HUES6 (cell line): ENCODE measurements at regions not wholly inside any gene's neighbourhood (a gene's known extent, or its start where the extent isn't known, plus 50 kb on each side); places are given as distances from the start of the nearest gene placed in this dataset.

ENCODE experiments used
- H3K27ac ChIP-seq: 2 replicates; pipeline ENCODE4 v1.7.0; 2013; ENCODE audit warnings: low read depth, mild to moderate bottlenecking, low read length, inconsistent platforms
- H3K27me3 ChIP-seq: 2 replicates; pipeline ENCODE4 v1.6.1; 2013; ENCODE audit warnings: low read length; ENCODE audit not compliant: control insufficient read depth, insufficient read depth
- H3K36me3 ChIP-seq: 2 replicates; pipeline ENCODE4 v1.6.1; 2013; ENCODE audit warnings: low read length; ENCODE audit not compliant: control insufficient read depth, insufficient read depth
- H3K4me1 ChIP-seq: 2 replicates; pipeline ENCODE4 v1.6.1; 2013; ENCODE audit warnings: low read length; ENCODE audit not compliant: control insufficient read depth, insufficient read depth
- H3K4me3 ChIP-seq: 2 replicates; pipeline ENCODE4 v1.5.1; 2013; ENCODE audit warnings: low read depth, low read length
- H3K9ac ChIP-seq: one replicate; pipeline ENCODE4 v1.6.1; 2013; ENCODE audit warnings: mild to moderate bottlenecking, low read length
- H3K9me3 ChIP-seq: 2 replicates; pipeline ENCODE4 v1.6.1; 2013; ENCODE audit warnings: low read depth, low read length; ENCODE audit not compliant: control insufficient read depth, insufficient read depth

DNA sequence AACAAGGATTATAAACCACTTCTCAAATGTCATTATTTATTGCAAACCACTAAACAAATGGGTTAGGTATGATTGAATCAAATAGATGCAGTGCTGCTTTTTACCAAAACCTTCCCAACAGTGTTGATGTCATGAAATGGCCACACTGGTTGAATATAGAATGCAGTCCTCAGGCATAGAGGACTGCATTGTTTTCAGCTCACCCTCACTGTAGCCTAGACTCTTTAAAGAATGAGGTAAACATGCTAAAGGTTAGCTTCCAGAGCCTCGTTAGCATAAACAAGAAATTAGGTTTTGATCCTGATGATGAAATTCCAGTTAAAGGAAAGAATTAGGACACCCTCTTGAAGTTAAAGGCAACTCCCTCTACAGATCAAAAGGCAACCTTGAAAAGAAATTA lies 224.3 kb downstream of the ALDH8A1 start:
- Histone ChIP-seq H3K4me1 (peaks cover 3% of the 10 kb centered on the region; the same call in 1 of the 2 replicates), H3K27ac (no peak overlapping the region), H3K9me3 (no peaks in the 10 kb centered on the region), H3K4me3 (no peak overlapping the region), H3K36me3 (no peaks in the 10 kb centered on the region), H3K27me3 (no peaks in the 10 kb centered on the region), H3K9ac (no peak overlapping the region)

DNA sequence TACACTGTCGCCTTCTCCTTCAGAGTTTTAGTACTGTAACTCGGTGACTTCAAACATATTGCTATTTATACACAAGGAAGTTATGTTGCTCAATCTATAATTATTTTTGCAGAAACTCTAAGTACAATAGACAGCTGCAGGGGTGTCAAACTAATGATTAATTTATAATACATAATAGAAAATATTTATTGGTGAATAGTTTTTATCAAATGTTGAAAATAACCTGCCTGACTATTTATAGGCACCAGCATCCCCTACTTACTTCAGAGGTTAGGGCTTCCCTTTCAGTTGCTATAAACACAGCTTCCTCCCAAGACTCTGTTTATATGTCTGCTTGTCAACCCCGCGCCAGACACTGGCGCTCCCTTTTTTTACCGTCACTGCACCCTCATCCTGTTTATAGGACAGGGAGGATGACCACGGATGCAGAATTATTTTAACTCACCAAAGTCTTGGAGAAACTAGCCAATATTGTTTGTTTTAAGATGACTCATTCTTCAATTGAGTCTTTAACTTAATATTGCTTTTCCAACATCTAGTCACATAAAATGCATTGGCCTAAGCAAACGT lies 225.0 kb downstream of the ALDH8A1 start:
- Histone ChIP-seq H3K27me3 (no peaks in the 10 kb centered on the region), H3K36me3 (no peaks in the 10 kb centered on the region), H3K4me3 (no peak overlapping the region), H3K9ac (no peak overlapping the region), H3K4me1 (peaks cover 2% of the 10 kb centered on the region; the same call in 1 of the 2 replicates), H3K9me3 (no peaks in the 10 kb centered on the region), H3K27ac (no peak overlapping the region)

DNA sequence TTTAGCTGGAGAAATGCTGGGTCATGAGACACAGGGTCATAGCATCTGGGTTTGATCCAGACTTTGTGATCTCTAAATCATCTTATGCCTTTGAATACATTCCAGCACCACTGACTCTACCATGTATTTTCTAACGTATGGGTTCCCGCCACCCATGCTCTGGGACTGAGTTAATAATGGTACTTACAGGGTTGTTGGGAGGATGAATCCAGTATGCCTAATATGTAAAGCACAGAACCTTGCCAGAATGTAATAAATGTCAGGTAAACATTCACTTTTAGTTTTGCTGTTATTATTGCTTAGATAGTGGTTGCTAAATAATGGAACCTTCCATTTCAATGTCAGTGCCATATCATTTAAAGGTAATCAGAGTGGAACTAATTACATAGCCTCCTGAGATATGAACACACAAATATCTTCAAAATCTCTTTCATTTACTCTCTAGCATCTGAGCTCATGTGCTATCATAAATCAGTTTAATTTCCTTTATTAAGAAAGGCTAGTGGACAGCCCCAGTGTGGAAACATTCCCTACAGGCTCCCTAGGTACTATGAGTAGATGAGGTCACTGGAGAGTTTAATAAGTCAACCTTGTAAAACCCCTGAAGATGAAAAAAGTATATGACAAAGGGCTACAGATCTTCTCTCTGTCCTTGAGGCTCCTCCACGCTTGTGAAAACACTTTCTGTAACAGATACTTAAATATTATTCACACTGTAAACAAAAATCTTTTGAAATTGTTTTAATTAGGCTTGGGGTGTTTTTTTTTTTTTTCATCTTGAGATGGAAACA lies 226.6 kb downstream of the ALDH8A1 start:
- H3K4me1 ChIP-seq: no peaks in the 10 kb centered on the region
- H3K27ac ChIP-seq: no peak overlapping the region
- no peaks in the 10 kb centered on the region for H3K36me3 ChIP-seq
- no peaks in the 10 kb centered on the region for H3K27me3 ChIP-seq
- no peak overlapping the region for H3K9ac ChIP-seq
- H3K9me3 ChIP-seq: no peaks in the 10 kb centered on the region
- no peak overlapping the region for H3K4me3 ChIP-seq

DNA sequence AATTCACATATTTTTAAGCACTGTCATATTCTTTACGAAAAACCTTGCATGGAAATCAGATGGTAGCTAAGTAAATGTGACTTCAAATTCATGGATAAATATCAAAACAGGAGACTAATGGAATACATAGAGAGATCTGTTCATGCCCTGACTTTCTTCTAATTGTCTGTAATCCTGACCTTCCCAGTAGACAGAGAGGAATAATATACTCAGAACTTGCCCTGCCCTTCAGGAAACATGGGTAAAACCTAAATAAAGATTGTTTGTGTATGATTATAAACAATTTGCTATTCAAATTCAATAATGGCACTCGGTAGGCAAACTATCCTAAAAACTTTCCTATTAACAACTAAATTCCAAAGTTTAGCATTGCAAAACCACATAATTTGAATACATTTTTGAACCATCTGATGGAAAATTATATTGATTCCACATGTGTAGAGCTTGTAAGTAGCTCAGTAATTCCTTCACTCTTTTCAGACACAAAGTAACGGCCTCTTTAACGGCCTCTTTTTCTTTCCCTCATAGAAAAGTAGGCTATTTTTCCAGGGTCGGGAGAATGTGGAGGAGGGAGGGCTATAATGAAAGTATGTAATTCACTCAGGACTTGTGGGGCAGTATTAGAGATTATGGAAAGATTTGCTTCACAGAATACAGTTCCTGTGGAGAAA lies 227.6 kb downstream of the ALDH8A1 start:
- H3K4me1 ChIP-seq: no peaks in the 10 kb centered on the region

DNA sequence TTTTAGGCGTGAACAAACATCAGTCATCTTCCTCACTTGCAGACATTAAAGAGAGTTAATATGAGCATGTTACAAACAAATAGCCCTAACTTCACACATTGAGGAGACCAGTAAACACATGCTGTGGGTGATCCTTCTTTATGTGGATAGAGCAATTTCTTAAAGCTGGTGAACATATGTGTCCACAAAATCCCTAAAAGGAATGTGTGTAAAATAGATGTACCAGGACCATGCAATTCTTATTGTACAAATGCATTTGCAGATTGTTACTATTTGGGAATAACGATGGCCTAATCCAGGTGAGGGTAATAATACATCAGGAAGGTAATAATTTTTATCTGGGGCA lies 228.9 kb downstream of the ALDH8A1 start:
- Histone ChIP-seq H3K4me3 (no peak overlapping the region), H3K9me3 (no peaks in the 10 kb centered on the region), H3K9ac (no peak overlapping the region), H3K4me1 (no peaks in the 10 kb centered on the region), H3K27me3 (no peaks in the 10 kb centered on the region), H3K27ac (no peak overlapping the region), H3K36me3 (no peaks in the 10 kb centered on the region)

More for the DNA sequence above, 227.6 kb downstream of the ALDH8A1 start:
- no peak overlapping the region for H3K27ac ChIP-seq
- H3K27me3 ChIP-seq: no peaks in the 10 kb centered on the region
- no peaks in the 10 kb centered on the region for H3K9me3 ChIP-seq
- H3K9ac ChIP-seq: no peak overlapping the region
- no peaks in the 10 kb centered on the region for H3K36me3 ChIP-seq
- H3K4me3 ChIP-seq: no peak overlapping the region

DNA sequence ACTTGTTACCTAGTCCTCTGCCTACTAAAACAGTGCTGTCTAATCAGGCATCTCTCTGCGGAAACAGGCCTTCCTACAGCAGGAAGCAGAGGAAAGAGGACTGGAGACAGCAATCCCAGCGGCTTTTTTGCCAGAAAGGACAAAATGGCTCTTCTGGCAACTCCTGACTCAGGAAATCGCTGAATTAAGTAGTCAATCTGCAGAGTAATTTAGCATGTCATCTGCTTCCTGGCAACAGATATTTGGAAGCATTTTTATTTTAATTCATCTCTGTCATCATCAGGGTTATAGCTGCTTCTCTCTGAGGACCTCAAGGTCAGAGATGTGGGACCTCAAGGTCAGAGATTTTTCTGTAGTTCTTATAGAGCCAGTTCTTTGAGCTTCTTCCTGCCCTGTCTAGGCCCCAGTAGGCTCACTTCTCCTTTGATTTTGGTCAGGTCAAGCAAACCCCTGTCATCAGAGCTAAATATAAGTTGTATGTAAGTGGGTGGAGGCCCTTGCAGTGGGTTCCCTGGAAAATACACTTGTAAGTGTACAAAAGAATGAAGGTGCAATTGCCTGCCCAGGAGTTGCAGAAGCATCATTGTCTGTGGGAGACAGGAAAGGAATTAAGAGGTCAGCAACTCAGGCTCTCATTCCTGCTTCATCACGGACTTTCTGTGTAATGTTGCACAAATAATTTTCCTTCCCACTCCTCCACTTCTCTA lies 229.4 kb downstream of the ALDH8A1 start:
- H3K27me3 ChIP-seq: no peaks in the 10 kb centered on the region
- no peak overlapping the region for H3K4me3 ChIP-seq
- no peaks in the 10 kb centered on the region for H3K4me1 ChIP-seq
- no peaks in the 10 kb centered on the region for H3K9me3 ChIP-seq
- no peaks in the 10 kb centered on the region for H3K36me3 ChIP-seq
- H3K27ac ChIP-seq: no peak overlapping the region
- H3K9ac ChIP-seq: no peak overlapping the region

DNA sequence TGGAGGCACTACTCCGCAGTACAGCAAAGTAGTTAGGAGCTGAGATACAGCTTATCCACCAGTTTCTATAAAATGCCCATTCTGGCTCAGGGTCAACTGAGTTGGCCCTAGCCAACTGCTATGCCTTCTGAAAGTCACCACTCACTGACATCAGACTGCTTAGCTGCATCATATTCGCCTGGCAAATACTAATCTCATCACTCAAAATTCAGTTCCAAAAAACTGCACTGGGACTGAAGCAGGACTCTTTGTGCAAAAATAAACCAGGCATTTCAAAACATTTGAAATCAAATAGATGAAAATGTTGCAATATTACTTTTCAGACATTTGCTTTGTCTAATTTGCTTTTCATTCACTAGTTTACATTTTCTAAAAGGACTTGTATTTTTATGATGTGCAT lies 230.0 kb downstream of the ALDH8A1 start:
- no peak overlapping the region for H3K27ac ChIP-seq
- no peaks in the 10 kb centered on the region for H3K27me3 ChIP-seq
- H3K9ac ChIP-seq: no peak overlapping the region
- no peaks in the 10 kb centered on the region for H3K9me3 ChIP-seq
- H3K4me1 ChIP-seq: no peaks in the 10 kb centered on the region
- H3K36me3 ChIP-seq: no peaks in the 10 kb centered on the region
- H3K4me3 ChIP-seq: no peak overlapping the region

DNA sequence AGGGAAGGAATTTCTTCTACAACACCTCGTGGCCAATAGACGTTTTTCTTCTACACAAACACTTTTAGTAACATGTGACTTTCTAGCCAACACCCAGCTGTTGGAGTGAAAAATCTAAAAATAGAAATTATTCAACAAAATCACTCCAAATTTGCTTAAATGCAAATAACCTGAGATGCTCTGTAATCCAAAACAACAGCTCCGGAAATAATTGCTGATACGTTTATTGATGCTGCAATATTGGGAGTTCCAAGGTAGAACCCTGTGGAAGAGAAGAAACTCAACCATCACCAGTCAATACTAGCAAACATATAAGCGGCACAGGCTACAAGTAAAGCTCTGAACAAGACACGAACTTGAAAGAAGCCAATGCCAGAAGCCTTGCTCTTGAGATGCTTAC lies 230.6 kb downstream of the ALDH8A1 start:
- no peak overlapping the region for H3K9ac ChIP-seq
- no peaks in the 10 kb centered on the region for H3K9me3 ChIP-seq
- H3K27me3 ChIP-seq: no peaks in the 10 kb centered on the region
- no peaks in the 10 kb centered on the region for H3K36me3 ChIP-seq
- no peaks in the 10 kb centered on the region for H3K4me1 ChIP-seq
- no peak overlapping the region for H3K27ac ChIP-seq
- H3K4me3 ChIP-seq: no peak overlapping the region

DNA sequence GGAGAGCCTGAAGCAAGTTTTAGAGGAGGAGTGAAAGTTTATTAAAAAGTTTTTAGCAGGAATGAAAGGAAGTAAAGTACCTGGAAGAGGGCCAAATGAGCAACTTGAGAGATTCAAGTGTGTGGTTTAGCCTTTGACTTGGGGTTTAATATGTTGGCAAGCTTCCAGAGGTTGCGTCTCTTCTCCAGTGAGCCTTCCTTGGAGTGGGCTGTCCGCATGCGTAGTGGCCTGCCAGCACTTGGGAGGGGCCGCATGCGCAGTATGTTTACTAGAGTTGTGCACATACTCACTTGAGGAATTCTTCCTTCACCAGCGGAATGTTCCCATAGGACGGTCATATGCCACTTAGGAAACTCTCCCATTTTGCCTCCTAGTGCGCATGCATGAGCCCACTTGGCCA lies 235.2 kb downstream of the ALDH8A1 start:
- no peak overlapping the region for H3K9ac ChIP-seq
- no peak overlapping the region for H3K27ac ChIP-seq
- H3K9me3 ChIP-seq: no peaks in the 10 kb centered on the region
- H3K4me1 ChIP-seq: no peaks in the 10 kb centered on the region
- H3K4me3 ChIP-seq: no peak overlapping the region
- H3K27me3 ChIP-seq: no peaks in the 10 kb centered on the region
- no peaks in the 10 kb centered on the region for H3K36me3 ChIP-seq

DNA sequence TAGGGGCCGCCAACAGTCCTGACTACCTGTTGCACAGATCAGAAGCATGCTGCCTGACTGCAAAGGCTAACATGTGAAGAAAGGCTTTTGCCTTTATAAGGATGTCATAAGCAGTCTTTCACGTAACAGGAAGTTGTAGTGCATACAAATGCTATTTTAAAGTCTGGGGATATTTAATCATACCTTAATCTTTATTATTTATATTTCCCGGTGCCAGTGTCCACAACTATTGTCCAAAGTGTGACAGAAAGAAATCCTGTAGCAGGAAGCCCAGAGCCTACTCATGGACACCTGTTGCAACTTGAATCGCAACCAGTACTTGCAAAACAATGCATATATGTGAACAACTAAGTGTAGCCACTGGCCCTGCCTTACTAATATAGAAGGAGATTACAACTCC lies 235.8 kb downstream of the ALDH8A1 start:
- no peaks in the 10 kb centered on the region for H3K27me3 ChIP-seq
- no peaks in the 10 kb centered on the region for H3K4me1 ChIP-seq
- H3K27ac ChIP-seq: no peak overlapping the region
- H3K9ac ChIP-seq: no peak overlapping the region
- H3K4me3 ChIP-seq: no peak overlapping the region
- H3K36me3 ChIP-seq: no peaks in the 10 kb centered on the region
- H3K9me3 ChIP-seq: no peaks in the 10 kb centered on the region

DNA sequence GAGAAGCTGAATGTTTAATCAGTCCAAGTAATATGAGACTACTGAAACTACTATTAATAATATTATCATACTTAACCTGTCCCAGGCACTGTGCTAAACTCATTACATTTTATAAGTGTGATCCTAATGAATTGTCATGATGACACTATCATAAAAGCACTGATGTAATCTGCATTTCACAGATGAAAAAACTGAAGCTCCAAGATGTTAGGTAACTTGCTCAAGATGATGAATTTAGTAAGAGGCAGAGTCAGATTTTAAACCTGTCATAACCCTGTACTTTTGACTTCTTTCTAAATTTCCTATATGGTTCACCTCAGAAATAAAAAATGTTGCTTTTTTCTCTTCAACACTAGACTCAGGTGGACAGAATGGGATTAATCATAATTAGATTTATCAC lies 237.6 kb downstream of the ALDH8A1 start:
- Histone ChIP-seq H3K27ac (no peak overlapping the region), H3K27me3 (no peaks in the 10 kb centered on the region), H3K9me3 (no peaks in the 10 kb centered on the region), H3K9ac (no peak overlapping the region), H3K4me1 (peaks cover 3% of the 10 kb centered on the region; the same call in 1 of the 2 replicates), H3K36me3 (no peaks in the 10 kb centered on the region), H3K4me3 (no peak overlapping the region)
